ENCODE measurements at regions not wholly inside any gene's neighbourhood (a gene's known extent, or its start where the extent isn't known, plus 50 kb on each side); places are given as distances from the start of the nearest gene placed in this dataset.

- DNase-seq: no peak
Measured at GRCh38 chr2:82538590-82539279, 1920.3 kb downstream of the SUCLG1 start.

DNA sequence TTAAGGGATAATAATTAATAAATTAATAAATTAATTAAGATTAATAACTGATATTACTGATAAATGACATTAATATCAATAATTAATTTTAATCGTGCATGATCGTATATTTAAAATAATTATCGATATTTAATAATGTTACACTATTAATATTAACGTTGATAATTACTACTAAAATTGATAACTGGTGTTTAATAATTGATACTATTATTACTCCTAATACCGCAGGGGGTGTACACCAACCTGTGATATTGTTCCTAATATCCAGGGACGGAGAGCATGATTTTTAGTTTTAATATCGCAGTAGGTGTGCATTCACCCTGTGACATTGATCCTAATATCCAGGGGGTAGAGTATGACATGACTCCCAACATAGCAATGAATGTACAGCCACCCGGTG, 1930.8 kb downstream of the SUCLG1 start:
- no peak for DNase-seq

DNA sequence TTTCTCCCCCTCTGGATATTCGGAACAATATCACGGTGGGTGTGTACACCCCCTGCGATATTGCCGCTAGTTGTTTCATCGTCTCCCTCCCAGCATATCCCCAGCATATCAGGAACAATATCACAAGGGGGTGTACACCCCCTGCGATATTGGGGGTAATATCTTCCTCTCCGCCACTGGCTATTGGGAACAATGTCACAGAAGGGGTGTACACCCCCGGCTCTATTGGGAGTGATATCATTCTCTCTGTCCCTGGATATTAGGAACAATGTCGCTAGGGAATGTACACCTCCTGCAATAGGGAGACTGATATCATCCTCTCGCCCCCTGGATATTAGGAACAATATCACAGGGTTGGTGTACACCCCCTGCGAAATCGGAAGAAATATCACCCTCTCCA, 1932.0 kb downstream of the SUCLG1 start:
- no peak for DNase-seq

- no peak for DNase-seq
Measured at GRCh38 chr2:82526277-82526676, 1932.8 kb downstream of the SUCLG1 start.

GRCh38 chr2:82525744-82526143, 1933.3 kb downstream of the SUCLG1 start:
- no peak for DNase-seq

DNA sequence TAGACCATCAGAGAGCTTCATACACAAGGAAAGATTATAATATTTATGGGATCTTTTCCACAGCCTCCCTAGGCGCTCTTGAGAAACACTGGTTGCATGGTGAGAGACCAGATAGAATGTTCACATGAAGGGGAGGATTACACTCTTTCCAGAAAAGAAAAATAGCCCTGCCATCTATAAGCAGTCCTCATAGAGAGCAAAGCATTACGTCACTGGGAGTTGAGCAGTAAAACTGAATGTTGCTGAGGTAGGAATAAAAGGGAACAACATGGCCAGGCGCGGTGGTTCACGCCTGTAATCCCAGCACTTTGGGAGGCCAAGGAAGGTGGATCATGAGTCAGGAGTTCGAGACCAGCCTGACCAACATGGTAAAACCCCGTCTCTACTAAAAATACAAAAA, 1934.3 kb downstream of the SUCLG1 start:
- DNase-seq: no peak

DNA sequence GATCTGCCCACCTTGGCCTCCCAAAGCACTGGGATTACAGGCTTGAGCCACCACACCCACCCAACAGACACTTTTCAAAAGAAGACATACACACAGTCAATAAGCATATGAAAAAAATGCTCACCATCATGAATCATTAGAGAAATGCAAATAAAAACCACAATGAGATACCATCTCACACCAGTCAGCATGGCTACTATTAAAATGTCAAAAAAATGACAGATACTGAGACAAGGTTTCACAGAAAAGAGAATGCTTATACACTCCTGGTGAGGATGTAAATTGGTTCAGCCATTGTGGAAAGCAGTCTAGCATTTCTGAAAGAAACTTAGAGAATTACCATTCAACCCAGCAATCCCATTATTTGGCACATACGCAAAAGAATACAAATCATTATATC, 1947.2 kb downstream of the SUCLG1 start:
- no peak for DNase-seq

DNA sequence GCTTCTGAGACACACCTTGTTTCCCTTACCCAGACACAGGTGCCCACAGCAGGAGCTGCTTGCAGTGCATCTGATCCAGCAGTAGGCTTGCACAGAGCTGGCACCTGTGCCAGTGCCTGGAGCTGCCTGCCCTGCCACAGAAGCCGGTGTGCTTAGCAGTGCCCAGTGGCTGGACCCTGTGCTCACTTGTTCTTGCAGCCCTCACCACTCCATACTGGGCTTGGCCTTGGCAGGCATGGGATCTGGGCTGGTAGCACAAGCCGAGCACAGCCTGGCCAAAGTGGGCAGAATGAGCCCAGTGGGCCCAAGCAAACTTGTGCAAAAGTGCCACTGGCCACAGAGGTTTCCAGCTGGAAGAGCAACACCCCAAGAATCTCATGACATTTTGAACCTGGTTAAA, 1950.4 kb downstream of the SUCLG1 start:
- DNase-seq: no peak

GRCh38 chr2:82507657-82508056, 1951.4 kb downstream of the SUCLG1 start:
- DNase-seq: no peak

- DNase-seq: no peak
Measured at GRCh38 chr2:82501217-82501616, 1957.9 kb downstream of the SUCLG1 start.

DNA sequence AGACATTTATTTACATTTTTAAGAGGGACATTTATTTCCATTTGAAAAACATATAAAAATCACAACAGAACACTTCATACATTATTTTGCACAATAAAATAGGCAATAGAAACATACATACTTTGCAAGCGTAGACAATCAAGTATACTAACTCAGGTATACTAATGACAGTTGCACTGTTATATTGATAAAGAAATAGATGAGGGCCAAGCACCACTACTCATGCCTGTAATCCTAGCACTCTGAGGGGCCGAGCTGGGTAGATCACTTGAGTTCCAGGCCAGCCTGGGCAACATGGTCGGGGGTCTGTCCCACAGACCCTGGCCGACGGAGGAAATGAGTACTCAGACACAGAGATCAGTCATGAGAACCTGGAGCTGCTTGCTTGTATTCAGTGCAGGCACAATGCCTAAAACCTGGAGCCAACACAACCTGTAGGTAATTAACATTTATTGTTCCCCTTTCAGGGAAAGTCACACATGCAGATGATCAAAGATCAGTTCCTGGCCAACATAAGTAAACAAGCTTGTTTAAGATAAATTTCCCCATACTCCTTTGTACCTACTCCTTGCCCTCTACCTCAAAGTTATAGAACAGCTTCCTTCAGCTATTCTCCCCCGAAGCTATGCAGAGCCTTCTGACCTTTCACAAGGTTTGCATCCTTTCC, 1960.2 kb downstream of the SUCLG1 start:
- DNase-seq: no peak

GRCh38 chr2:82494739-82495138, 1964.3 kb downstream of the SUCLG1 start:
- DNase-seq: no peak

GRCh38 chr2:82491591-82491990, 1967.5 kb downstream of the SUCLG1 start:
- DNase-seq: no peak

GRCh38 chr2:82487354-82487753, 1971.7 kb downstream of the SUCLG1 start:
- no peak for DNase-seq

GRCh38 chr2:82485701-82486100, 1973.4 kb downstream of the SUCLG1 start:
- no peak for DNase-seq

- DNase-seq: no peak
Measured at GRCh38 chr2:82481207-82481606, 1977.9 kb downstream of the SUCLG1 start.

- DNase-seq: no peak
Measured at GRCh38 chr2:82478641-82479040, 1980.4 kb downstream of the SUCLG1 start.

- no peak for DNase-seq
Measured at GRCh38 chr2:82476094-82476493, 1983.0 kb downstream of the SUCLG1 start.

GRCh38 chr2:82428251-82428650, 2030.8 kb downstream of the SUCLG1 start:
- DNase-seq: no peak

GRCh38 chr2:82412021-82412420, 2047.1 kb downstream of the SUCLG1 start:
- DNase-seq: no peak

DNA sequence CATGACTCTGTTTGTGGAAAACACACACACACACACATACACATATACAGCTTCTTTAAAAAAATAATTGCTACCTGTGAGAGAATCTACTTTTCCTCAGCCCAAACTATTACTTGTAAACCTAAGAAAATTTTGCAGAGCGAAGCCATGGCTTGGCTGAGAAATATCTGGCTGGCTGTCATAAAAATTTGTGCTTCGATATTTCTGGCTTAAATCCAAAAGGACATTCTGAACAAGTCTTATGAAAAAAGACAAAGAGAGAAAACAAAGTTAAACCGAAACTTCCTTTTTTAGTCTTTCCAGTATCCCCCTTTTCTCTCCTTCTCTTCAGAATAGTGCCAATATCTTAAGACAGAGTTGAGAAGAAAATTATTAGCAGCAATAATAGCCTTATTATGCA, 2048.0 kb downstream of the SUCLG1 start:
- DNase-seq: no peak

- no peak for DNase-seq
Measured at GRCh38 chr2:82395531-82395930, 2063.5 kb downstream of the SUCLG1 start.

- DNase-seq: no peak
Measured at GRCh38 chr2:82391386-82391785, 2067.7 kb downstream of the SUCLG1 start.

GRCh38 chr2:82355622-82356021, 2051.1 kb upstream of the LRRTM1 start:
- no peak for DNase-seq

- DNase-seq: no peak
Measured at GRCh38 chr2:82345910-82346309, 2041.4 kb upstream of the LRRTM1 start.

Data from NCI-H1092 treated with DMSO at 0.1 percent for 48 hours (cell line).